ENCODE measurements at regions not wholly inside any gene's neighbourhood (a gene's known extent, or its start where the extent isn't known, plus 50 kb on each side); places are given as distances from the start of the nearest gene placed in this dataset.
"Not testable (repeated sequence)": the region's sequence is repeated elsewhere in the genome, so short reads cannot be mapped to it uniquely, and the experiment has no call there.

- Mint-ChIP-seq H3K27me3 (ENCODE audit: insufficient read depth) (peaks cover 2% of the 10 kb centered on the region), H3K4me1 (ENCODE audit: low read depth) (no peaks in the 10 kb centered on the region), H3K36me3 (ENCODE audit: low read depth) (no peaks in the 10 kb centered on the region), H3K9me3 (no peaks in the 10 kb centered on the region), H3K4me3 (no peak overlapping the region), H3K27ac (no peak overlapping the region)
- intact Hi-C loops (cut with micrococcal nuclease): no loop called here
- no peak for DNase-seq (ENCODE audit: low spot score)
Measured at GRCh38 chr20:58040447-58041290, 187.8 kb downstream of the ANKRD60 start.

- no peak overlapping the region for H3K27ac Mint-ChIP-seq
- DNase-seq (ENCODE audit: low spot score): no peak
- H3K36me3 Mint-ChIP-seq (ENCODE audit: low read depth): no peaks in the 10 kb centered on the region
- no peaks in the 10 kb centered on the region for H3K9me3 Mint-ChIP-seq
- H3K4me3 Mint-ChIP-seq: no peak overlapping the region
- H3K4me1 Mint-ChIP-seq (ENCODE audit: low read depth): no peaks in the 10 kb centered on the region
- peaks cover 2% of the 10 kb centered on the region for H3K27me3 Mint-ChIP-seq (ENCODE audit: insufficient read depth)
- intact Hi-C loops (cut with micrococcal nuclease): no loop called here
Measured at GRCh38 chr20:58039274-58040092, 189.0 kb downstream of the ANKRD60 start.

GRCh38 chr20:58038123-58038654 is 190.3 kb downstream of the ANKRD60 start:
- Mint-ChIP-seq H3K27me3 (ENCODE audit: insufficient read depth) (no peaks in the 10 kb centered on the region), H3K27ac (no peak overlapping the region), H3K9me3 (no peaks in the 10 kb centered on the region), H3K36me3 (ENCODE audit: low read depth) (no peaks in the 10 kb centered on the region), H3K4me3 (no peak overlapping the region), H3K4me1 (ENCODE audit: low read depth) (no peaks in the 10 kb centered on the region)
- intact Hi-C loops (cut with micrococcal nuclease): no loop called here
- DNase-seq (ENCODE audit: low spot score): no peak

- intact Hi-C loops (cut with micrococcal nuclease): no loop called here
- Mint-ChIP-seq H3K36me3 (ENCODE audit: low read depth) (no peaks in the 10 kb centered on the region), H3K9me3 (no peaks in the 10 kb centered on the region), H3K4me3 (no peak overlapping the region), H3K4me1 (ENCODE audit: low read depth) (no peaks in the 10 kb centered on the region), H3K27me3 (ENCODE audit: insufficient read depth) (no peaks in the 10 kb centered on the region), H3K27ac (no peak overlapping the region)
- no peak for DNase-seq (ENCODE audit: low spot score)
Measured at GRCh38 chr20:58037631-58038030, 190.8 kb downstream of the ANKRD60 start.

GRCh38 chr20:58033026-58033536 is 195.4 kb downstream of the ANKRD60 start:
- Mint-ChIP-seq H3K36me3 (ENCODE audit: low read depth) (no peaks in the 10 kb centered on the region), H3K27ac (no peak overlapping the region), H3K27me3 (ENCODE audit: insufficient read depth) (peaks cover 6% of the 10 kb centered on the region)

GRCh38 chr20:58032599-58032998 is 195.9 kb downstream of the ANKRD60 start:
- Mint-ChIP-seq H3K4me1 (ENCODE audit: low read depth) (no peaks in the 10 kb centered on the region), H3K9me3 (no peaks in the 10 kb centered on the region), H3K4me3 (no peak overlapping the region), H3K27ac (no peak overlapping the region), H3K36me3 (ENCODE audit: low read depth) (no peaks in the 10 kb centered on the region), H3K27me3 (ENCODE audit: insufficient read depth) (peaks cover 6% of the 10 kb centered on the region)
- no peak for DNase-seq (ENCODE audit: low spot score)
- intact Hi-C loops (cut with micrococcal nuclease): no loop called here

More at GRCh38 chr20:58033026-58033536, 195.4 kb downstream of the ANKRD60 start:
- DNase-seq (ENCODE audit: low spot score): no peak
- H3K9me3 Mint-ChIP-seq: no peaks in the 10 kb centered on the region
- no peak overlapping the region for H3K4me3 Mint-ChIP-seq
- intact Hi-C loops (cut with micrococcal nuclease): no loop called here
- no peaks in the 10 kb centered on the region for H3K4me1 Mint-ChIP-seq (ENCODE audit: low read depth)

GRCh38 chr20:58031350-58031749 is 197.1 kb downstream of the ANKRD60 start:
- H3K9me3 Mint-ChIP-seq; H3K27me3 Mint-ChIP-seq (ENCODE audit: insufficient read depth); H3K36me3 Mint-ChIP-seq (ENCODE audit: low read depth); intact Hi-C loops (cut with micrococcal nuclease); H3K4me1 Mint-ChIP-seq (ENCODE audit: low read depth); H3K27ac Mint-ChIP-seq; DNase-seq (ENCODE audit: low spot score); H3K4me3 Mint-ChIP-seq: not testable (repeated sequence)

- H3K36me3 Mint-ChIP-seq (ENCODE audit: low read depth): no peaks in the 10 kb centered on the region
- no peak overlapping the region for H3K4me3 Mint-ChIP-seq
- peaks cover 8% of the 10 kb centered on the region for H3K27me3 Mint-ChIP-seq (ENCODE audit: insufficient read depth)
- no peaks in the 10 kb centered on the region for H3K9me3 Mint-ChIP-seq
- intact Hi-C loops (cut with micrococcal nuclease): no loop called here
- DNase-seq (ENCODE audit: low spot score): no peak
- H3K4me1 Mint-ChIP-seq (ENCODE audit: low read depth): no peaks in the 10 kb centered on the region
- H3K27ac Mint-ChIP-seq: no peak overlapping the region
Measured at GRCh38 chr20:58028123-58028522, 200.3 kb downstream of the ANKRD60 start.

GRCh38 chr20:58026361-58026760 is 202.1 kb downstream of the ANKRD60 start:
- DNase-seq (ENCODE audit: low spot score): no peak
- H3K27me3 Mint-ChIP-seq (ENCODE audit: insufficient read depth): peaks cover 7% of the 10 kb centered on the region
- no peak overlapping the region for H3K27ac Mint-ChIP-seq
- intact Hi-C loops (cut with micrococcal nuclease): no loop called here
- H3K4me3 Mint-ChIP-seq: no peak overlapping the region
- H3K4me1 Mint-ChIP-seq (ENCODE audit: low read depth): no peaks in the 10 kb centered on the region
- H3K36me3 Mint-ChIP-seq (ENCODE audit: low read depth): no peaks in the 10 kb centered on the region
- no peaks in the 10 kb centered on the region for H3K9me3 Mint-ChIP-seq

GRCh38 chr20:58025233-58025632 is 203.2 kb downstream of the ANKRD60 start:
- Mint-ChIP-seq H3K27ac (no peak overlapping the region), H3K9me3 (no peaks in the 10 kb centered on the region), H3K4me1 (ENCODE audit: low read depth) (no peaks in the 10 kb centered on the region), H3K4me3 (no peak overlapping the region), H3K27me3 (ENCODE audit: insufficient read depth) (peaks cover 8% of the 10 kb centered on the region), H3K36me3 (ENCODE audit: low read depth) (no peaks in the 10 kb centered on the region)
- no peak for DNase-seq (ENCODE audit: low spot score)
- intact Hi-C loops (cut with micrococcal nuclease): no loop called here

- peaks cover 8% of the 10 kb centered on the region for H3K27me3 Mint-ChIP-seq (ENCODE audit: insufficient read depth)
- H3K9me3 Mint-ChIP-seq: no peaks in the 10 kb centered on the region
- H3K27ac Mint-ChIP-seq: no peak overlapping the region
- no peaks in the 10 kb centered on the region for H3K4me1 Mint-ChIP-seq (ENCODE audit: low read depth)
- no peaks in the 10 kb centered on the region for H3K36me3 Mint-ChIP-seq (ENCODE audit: low read depth)
- no peak overlapping the region for H3K4me3 Mint-ChIP-seq
- intact Hi-C loops (cut with micrococcal nuclease): no loop called here
- DNase-seq (ENCODE audit: low spot score): no peak
Measured at GRCh38 chr20:58024241-58024721, 204.2 kb downstream of the ANKRD60 start.

- peaks cover 8% of the 10 kb centered on the region for H3K27me3 Mint-ChIP-seq (ENCODE audit: insufficient read depth)
- H3K9me3 Mint-ChIP-seq: no peaks in the 10 kb centered on the region
- no peaks in the 10 kb centered on the region for H3K36me3 Mint-ChIP-seq (ENCODE audit: low read depth)
- intact Hi-C loops (cut with micrococcal nuclease): no loop called here
- no peak for DNase-seq (ENCODE audit: low spot score)
- H3K4me3 Mint-ChIP-seq: no peak overlapping the region
- no peak overlapping the region for H3K27ac Mint-ChIP-seq
- H3K4me1 Mint-ChIP-seq (ENCODE audit: low read depth): no peaks in the 10 kb centered on the region
Measured at GRCh38 chr20:58023781-58024180, 204.7 kb downstream of the ANKRD60 start.

- H3K9me3 Mint-ChIP-seq: no peaks in the 10 kb centered on the region
- no peak for DNase-seq (ENCODE audit: low spot score)
- intact Hi-C loops (cut with micrococcal nuclease): no loop called here
- H3K4me3 Mint-ChIP-seq: no peak overlapping the region
- no peak overlapping the region for H3K27ac Mint-ChIP-seq
- peaks cover 5% of the 10 kb centered on the region for H3K27me3 Mint-ChIP-seq (ENCODE audit: insufficient read depth)
- no peaks in the 10 kb centered on the region for H3K36me3 Mint-ChIP-seq (ENCODE audit: low read depth)
- no peaks in the 10 kb centered on the region for H3K4me1 Mint-ChIP-seq (ENCODE audit: low read depth)
Measured at GRCh38 chr20:58023346-58023745, 205.1 kb downstream of the ANKRD60 start.
